GM12878 (cell line): ENCODE measurements at regions not wholly inside any gene's neighbourhood (a gene's known extent, or its start where the extent isn't known, plus 50 kb on each side); places are given as distances from the start of the nearest gene placed in this dataset.

Source experiments
- PAX5 ChIP-seq: IDR thresholded peaks from 2 replicates; pipeline ENCODE4 v1.6.1; 2011; ENCODE audit warnings: low read depth, low read length, borderline replicate concordance
- POLR2A ChIP-seq: IDR thresholded peaks from 2 replicates; pipeline ENCODE4 v1.6.1; 2011; ENCODE audit warnings: low read depth, mild to moderate bottlenecking, low read length
- SMC3 ChIP-seq: IDR thresholded peaks from 2 replicates; pipeline ENCODE4 v1.6.1; 2011; ENCODE audit warnings: low read length, improper control_type of control experiment, borderline replicate concordance
- ZBTB33 ChIP-seq: fragments of 450-650 bp; IDR thresholded peaks from 2 replicates; pipeline ENCODE4 v1.6.1; 2017; ENCODE audit warnings: mild to moderate bottlenecking
- TF ChIP-seq, protein P1 (sequence below), 3 experiments: IDR thresholded peaks in 2 of 3; conservative IDR thresholded peaks in 1 of 3; 2 replicates each; pipeline ENCODE4 v1.5.1; 2011; ENCODE audit warnings: low read depth in 3 of 3, low read length in 3 of 3, mild to moderate bottlenecking in 3 of 3, control low read depth in 2 of 3, moderate library complexity in 2 of 3, inconsistent platforms in 1 of 3, mixed read lengths in 1 of 3; ENCODE audit not compliant: control insufficient read depth in 2 of 3, insufficient read depth in 1 of 3; ENCODE audit errors: extremely low read depth in 1 of 3
- TF ChIP-seq, protein P2 (sequence below): fragments of 450-650 bp; formaldehyde crosslinking; IDR thresholded peaks from 2 replicates; pipeline ENCODE4 v1.4.0; 2020; ENCODE audit warnings: mild to moderate bottlenecking, moderate library complexity

- TF ChIP-seq, protein P1, sequence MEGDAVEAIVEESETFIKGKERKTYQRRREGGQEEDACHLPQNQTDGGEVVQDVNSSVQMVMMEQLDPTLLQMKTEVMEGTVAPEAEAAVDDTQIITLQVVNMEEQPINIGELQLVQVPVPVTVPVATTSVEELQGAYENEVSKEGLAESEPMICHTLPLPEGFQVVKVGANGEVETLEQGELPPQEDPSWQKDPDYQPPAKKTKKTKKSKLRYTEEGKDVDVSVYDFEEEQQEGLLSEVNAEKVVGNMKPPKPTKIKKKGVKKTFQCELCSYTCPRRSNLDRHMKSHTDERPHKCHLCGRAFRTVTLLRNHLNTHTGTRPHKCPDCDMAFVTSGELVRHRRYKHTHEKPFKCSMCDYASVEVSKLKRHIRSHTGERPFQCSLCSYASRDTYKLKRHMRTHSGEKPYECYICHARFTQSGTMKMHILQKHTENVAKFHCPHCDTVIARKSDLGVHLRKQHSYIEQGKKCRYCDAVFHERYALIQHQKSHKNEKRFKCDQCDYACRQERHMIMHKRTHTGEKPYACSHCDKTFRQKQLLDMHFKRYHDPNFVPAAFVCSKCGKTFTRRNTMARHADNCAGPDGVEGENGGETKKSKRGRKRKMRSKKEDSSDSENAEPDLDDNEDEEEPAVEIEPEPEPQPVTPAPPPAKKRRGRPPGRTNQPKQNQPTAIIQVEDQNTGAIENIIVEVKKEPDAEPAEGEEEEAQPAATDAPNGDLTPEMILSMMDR (IDR thresholded peaks at IDR 0.05 in 2 of 3, conservative IDR thresholded peaks at IDR 0.05 in 1 of 3; ENCODE audit: control insufficient read depth in 2 of 3, extremely low read depth in 1 of 3, insufficient read depth in 1 of 3, low read depth in 3 of 3, low read length in 3 of 3) = no peak
- TF ChIP-seq POLR2A (no peak), PAX5 (no peak), ZBTB33 (no peak), SMC3 (no peak)
- TF ChIP-seq, protein P2, sequence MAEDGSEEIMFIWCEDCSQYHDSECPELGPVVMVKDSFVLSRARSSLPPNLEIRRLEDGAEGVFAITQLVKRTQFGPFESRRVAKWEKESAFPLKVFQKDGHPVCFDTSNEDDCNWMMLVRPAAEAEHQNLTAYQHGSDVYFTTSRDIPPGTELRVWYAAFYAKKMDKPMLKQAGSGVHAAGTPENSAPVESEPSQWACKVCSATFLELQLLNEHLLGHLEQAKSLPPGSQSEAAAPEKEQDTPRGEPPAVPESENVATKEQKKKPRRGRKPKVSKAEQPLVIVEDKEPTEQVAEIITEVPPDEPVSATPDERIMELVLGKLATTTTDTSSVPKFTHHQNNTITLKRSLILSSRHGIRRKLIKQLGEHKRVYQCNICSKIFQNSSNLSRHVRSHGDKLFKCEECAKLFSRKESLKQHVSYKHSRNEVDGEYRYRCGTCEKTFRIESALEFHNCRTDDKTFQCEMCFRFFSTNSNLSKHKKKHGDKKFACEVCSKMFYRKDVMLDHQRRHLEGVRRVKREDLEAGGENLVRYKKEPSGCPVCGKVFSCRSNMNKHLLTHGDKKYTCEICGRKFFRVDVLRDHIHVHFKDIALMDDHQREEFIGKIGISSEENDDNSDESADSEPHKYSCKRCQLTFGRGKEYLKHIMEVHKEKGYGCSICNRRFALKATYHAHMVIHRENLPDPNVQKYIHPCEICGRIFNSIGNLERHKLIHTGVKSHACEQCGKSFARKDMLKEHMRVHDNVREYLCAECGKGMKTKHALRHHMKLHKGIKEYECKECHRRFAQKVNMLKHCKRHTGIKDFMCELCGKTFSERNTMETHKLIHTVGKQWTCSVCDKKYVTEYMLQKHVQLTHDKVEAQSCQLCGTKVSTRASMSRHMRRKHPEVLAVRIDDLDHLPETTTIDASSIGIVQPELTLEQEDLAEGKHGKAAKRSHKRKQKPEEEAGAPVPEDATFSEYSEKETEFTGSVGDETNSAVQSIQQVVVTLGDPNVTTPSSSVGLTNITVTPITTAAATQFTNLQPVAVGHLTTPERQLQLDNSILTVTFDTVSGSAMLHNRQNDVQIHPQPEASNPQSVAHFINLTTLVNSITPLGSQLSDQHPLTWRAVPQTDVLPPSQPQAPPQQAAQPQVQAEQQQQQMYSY (CRISPR knock-in tag) = no peak
These were observed 111.7 kb downstream of the RHOU start for GRCh38 chr1:228846952-228847351.
